ENCODE measurements at regions not wholly inside any gene's neighbourhood (a gene's known extent, or its start where the extent isn't known, plus 50 kb on each side); places are given as distances from the start of the nearest gene placed in this dataset.
A peak's percentile ranks its signal among the peaks of the same experiment; 100 is the strongest.

GRCh38 chr5:124664287-124664686, 82.2 kb downstream of the ZNF608 start:
- DNase-seq (ENCODE audit: low spot score): no peak

- no peak for DNase-seq (ENCODE audit: low spot score)
Measured at GRCh38 chr5:124663101-124663506, 83.3 kb downstream of the ZNF608 start.

- DNase-seq (ENCODE audit: low spot score): no peak
Measured at GRCh38 chr5:124662181-124662781, 84.2 kb downstream of the ZNF608 start.

- DNase-seq (ENCODE audit: low spot score): no peak
Measured at GRCh38 chr5:124661317-124662141, 84.9 kb downstream of the ZNF608 start.

- DNase-seq (ENCODE audit: low spot score): no peak
Measured at GRCh38 chr5:124660229-124661093, 86.0 kb downstream of the ZNF608 start.

- no peak for DNase-seq (ENCODE audit: low spot score)
Measured at GRCh38 chr5:124659798-124660197, 86.6 kb downstream of the ZNF608 start.

GRCh38 chr5:124658867-124659557, 87.4 kb downstream of the ZNF608 start:
- DNase-seq (ENCODE audit: low spot score): no peak

- peak; percentile 75 for DNase-seq (ENCODE audit: low spot score)
Measured at GRCh38 chr5:124655921-124656511, 90.4 kb downstream of the ZNF608 start.

- no peak for DNase-seq (ENCODE audit: low spot score)
Measured at GRCh38 chr5:124655251-124655917, 91.1 kb downstream of the ZNF608 start.

GRCh38 chr5:124654418-124654817, 92.0 kb downstream of the ZNF608 start:
- no peak for DNase-seq (ENCODE audit: low spot score)

- DNase-seq (ENCODE audit: low spot score): no peak
Measured at GRCh38 chr5:124653666-124654065, 92.8 kb downstream of the ZNF608 start.

- no peak for DNase-seq (ENCODE audit: low spot score)
Measured at GRCh38 chr5:124652892-124653441, 93.5 kb downstream of the ZNF608 start.

- DNase-seq (ENCODE audit: low spot score): no peak
Measured at GRCh38 chr5:124652514-124652819, 94.0 kb downstream of the ZNF608 start.

GRCh38 chr5:124651663-124652513, 94.6 kb downstream of the ZNF608 start:
- DNase-seq (ENCODE audit: low spot score): peak; percentile 80

GRCh38 chr5:124650951-124651662, 95.3 kb downstream of the ZNF608 start:
- no peak for DNase-seq (ENCODE audit: low spot score)

GRCh38 chr5:124650147-124650561, 96.3 kb downstream of the ZNF608 start:
- no peak for DNase-seq (ENCODE audit: low spot score)

- DNase-seq (ENCODE audit: low spot score): no peak
Measured at GRCh38 chr5:124649491-124650146, 96.8 kb downstream of the ZNF608 start.

- DNase-seq (ENCODE audit: low spot score): no peak
Measured at GRCh38 chr5:124648902-124649467, 97.5 kb downstream of the ZNF608 start.
